H1 (cell line): ENCODE measurements at regions not wholly inside any gene's neighbourhood (a gene's known extent, or its start where the extent isn't known, plus 50 kb on each side); places are given as distances from the start of the nearest gene placed in this dataset.

Source experiments
- CTCF ChIA-PET: fragments of 300-600 bp; sonication (Branson Sonifier 250); formaldehyde crosslinking; loops from one replicate; lab custom pipeline; 2021; ENCODE audit not compliant: partially characterized antibody; lab: Charles Lee
- POLR2A ChIA-PET: fragments of 300-600 bp; sonication (Branson Sonifier 250); formaldehyde crosslinking; loops from one replicate; lab custom pipeline; 2021; ENCODE audit warnings: inconsistent platforms; ENCODE audit not compliant: partially characterized antibody; lab: Charles Lee
- DNase-seq, 2 experiments: peaks; one replicate each; pipeline versions ENCODE4 v3.0.0 to v3.0.0-alpha.2; 2010 to 2022; ENCODE audit warnings: low spot score in 2 of 2, low read depth in 1 of 2, mixed read lengths in 1 of 2
- FAIRE-seq: peaks from 2 replicates; lab custom pipeline; 2011; peaks lifted over from hg19 to GRCh38; lab: Jason Lieb, UNC
- H2AFZ ChIP-seq: 2 replicates; pipeline ENCODE4 v1.8.1; 2012; ENCODE audit warnings: low read length, inconsistent platforms
- H2AK5ac ChIP-seq: 2 replicates; pipeline ENCODE4 v1.6.1; 2013; ENCODE audit warnings: low read depth, low read length
- H2BK120ac ChIP-seq: replicated peaks from 2 replicates; pipeline ENCODE3; 2013; ENCODE audit warnings: low read depth, low read length, inconsistent platforms
- H2BK12ac ChIP-seq: 2 replicates; pipeline ENCODE4 v1.6.1; 2013; ENCODE audit warnings: low read depth, low read length
- H2BK15ac ChIP-seq: 2 replicates; pipeline ENCODE4 v1.6.1; 2013; ENCODE audit warnings: low read length
- H2BK20ac ChIP-seq: 2 replicates; pipeline ENCODE4 v1.6.1; 2013; ENCODE audit warnings: low read length
- H2BK5ac ChIP-seq: 2 replicates; pipeline ENCODE4 v1.6.1; 2013; ENCODE audit warnings: low read depth, low read length
- H3K14ac ChIP-seq: 2 replicates; pipeline ENCODE4 v1.6.1; 2013; ENCODE audit warnings: inconsistent platforms; ENCODE audit not compliant: insufficient read length
- H3K18ac ChIP-seq: 2 replicates; pipeline ENCODE4 v1.6.1; 2013; ENCODE audit warnings: low read length; ENCODE audit errors: extremely low read depth
- H3K23ac ChIP-seq: 2 replicates; pipeline ENCODE4 v1.6.1; 2013; ENCODE audit warnings: inconsistent platforms; ENCODE audit not compliant: insufficient read length
- H3K23me2 ChIP-seq: 2 replicates; pipeline ENCODE4 v1.6.1; 2013; ENCODE audit warnings: low read depth, low read length
- H3K27ac ChIP-seq: 2 replicates; pipeline ENCODE4 v1.6.1; 2011; ENCODE audit warnings: low read depth, low read length, inconsistent platforms
- H3K27me3 ChIP-seq, 4 experiments: replicated peaks in 1 of 4; 1 replicate in 1 of 4; 2 replicates in 3 of 4; pipeline versions ENCODE4 v1.6.1 to v1.8.1; 2011 to 2013; ENCODE audit warnings: low read length in 3 of 4, mild to moderate bottlenecking in 3 of 4, inconsistent platforms in 2 of 4, mixed read lengths in 2 of 4, moderate library complexity in 1 of 4; ENCODE audit not compliant: control insufficient read depth in 3 of 4, insufficient read depth in 3 of 4; ENCODE audit errors: extremely low read depth in 1 of 4
- H3K36me3 ChIP-seq, 4 experiments: 2 replicates each; pipeline versions ENCODE4 v1.6.1 to v1.8.1; 2011 to 2013; ENCODE audit warnings: mild to moderate bottlenecking in 4 of 4, low read length in 3 of 4, moderate library complexity in 2 of 4, control low read depth in 1 of 4, inconsistent platforms in 1 of 4; ENCODE audit not compliant: insufficient read depth in 4 of 4, control insufficient read depth in 2 of 4
- H3K4ac ChIP-seq: replicated peaks from 2 replicates; pipeline ENCODE3; 2013; ENCODE audit warnings: low read length, low read depth, mixed read lengths, inconsistent platforms; ENCODE audit not compliant: insufficient read length
- H3K4me1 ChIP-seq, 4 experiments: replicated peaks in 1 of 4; 1 replicate in 1 of 4; 2 replicates in 3 of 4; pipeline versions ENCODE4 v1.6.1 to v1.8.1; 2011 to 2013; ENCODE audit warnings: low read length in 3 of 4, inconsistent platforms in 2 of 4, mixed read lengths in 1 of 4; ENCODE audit not compliant: insufficient read depth in 4 of 4, control insufficient read depth in 3 of 4
- H3K4me2 ChIP-seq, 2 experiments: 2 replicates each; pipeline versions ENCODE4 v1.6.1 to v1.8.1; 2011 to 2013; ENCODE audit warnings: low read depth in 2 of 2, low read length in 2 of 2, control low read depth in 1 of 2, inconsistent platforms in 1 of 2, mild to moderate bottlenecking in 1 of 2; ENCODE audit not compliant: insufficient read depth in 1 of 2
- H3K4me3 ChIP-seq, 4 experiments: fragments of 200-600, 300-600 bp in 1 of 4; sonication (generic), shearing (Covaris generic), sonication (Bioruptor Twin) in 1 of 4; 2 replicates each; pipeline versions ENCODE4 v1.5.1 to v1.8.1; 2011 to 2016; ENCODE audit warnings: low read length in 4 of 4, low read depth in 3 of 4, control low read depth in 2 of 4, inconsistent platforms in 2 of 4, mild to moderate bottlenecking in 2 of 4, mixed read lengths in 1 of 4, moderate library complexity in 1 of 4; ENCODE audit not compliant: insufficient read depth in 2 of 4; ENCODE audit errors: extremely low read depth in 1 of 4
- H3K56ac ChIP-seq: replicated peaks from 2 replicates; pipeline ENCODE3; 2013; ENCODE audit warnings: low read depth, mild to moderate bottlenecking, mixed read lengths, low read length, inconsistent platforms; ENCODE audit not compliant: insufficient read length
- H3K79me1 ChIP-seq: 2 replicates; pipeline ENCODE4 v1.6.1; 2013; ENCODE audit warnings: low read depth, low read length, control low read depth
- H3K79me2 ChIP-seq, 2 experiments: 2 replicates each; pipeline versions ENCODE4 v1.6.1 to v1.8.1; 2012 to 2013; ENCODE audit warnings: low read length in 2 of 2, mild to moderate bottlenecking in 2 of 2, inconsistent platforms in 1 of 2; ENCODE audit not compliant: insufficient read depth in 2 of 2, control insufficient read depth in 1 of 2
- H3K9ac ChIP-seq, 4 experiments: replicated peaks in 1 of 4; 1 replicate in 1 of 4; 2 replicates in 3 of 4; pipeline versions ENCODE4 v1.6.1 to v1.8.1; 2011 to 2013; ENCODE audit warnings: low read depth in 3 of 4, low read length in 3 of 4, control low read depth in 2 of 4, mild to moderate bottlenecking in 2 of 4, moderate library complexity in 2 of 4, inconsistent platforms in 1 of 4; ENCODE audit errors: extremely low read depth in 1 of 4
- H3K9me3 ChIP-seq, 2 experiments: 2 replicates each; pipeline versions ENCODE4 v1.6.1 to v1.8.1; 2012 to 2013; ENCODE audit warnings: mild to moderate bottlenecking in 2 of 2, moderate library complexity in 2 of 2, control low read depth in 1 of 2, inconsistent platforms in 1 of 2, low read depth in 1 of 2, low read length in 1 of 2, mixed read lengths in 1 of 2; ENCODE audit not compliant: insufficient read depth in 2 of 2
- H4K20me1 ChIP-seq, 2 experiments: replicated peaks in 1 of 2; 2 replicates each; pipeline versions ENCODE3 to v1.8.1; 2011 to 2013; ENCODE audit warnings: inconsistent platforms in 2 of 2, low read length in 2 of 2, mild to moderate bottlenecking in 1 of 2; ENCODE audit not compliant: insufficient read depth in 2 of 2, control insufficient read depth in 1 of 2
- H4K5ac ChIP-seq: 2 replicates; pipeline ENCODE4 v1.6.1; 2013; ENCODE audit warnings: low read length, low read depth, mixed read lengths, inconsistent platforms; ENCODE audit not compliant: insufficient read length
- H4K8ac ChIP-seq: 2 replicates; pipeline ENCODE4 v1.8.0; 2013; ENCODE audit warnings: mild to moderate bottlenecking, moderate library complexity, low read length, inconsistent platforms; ENCODE audit not compliant: insufficient read depth; ENCODE audit errors: extremely low read depth
- H4K91ac ChIP-seq: replicated peaks from 2 replicates; pipeline ENCODE3; 2013; ENCODE audit warnings: low read length, mixed read lengths, inconsistent platforms; ENCODE audit not compliant: insufficient read length
- ASH2L ChIP-seq: fragments of 200-600, 300-600 bp; sonication (generic); IDR thresholded peaks from one replicate; pipeline ENCODE4 v1.7.1; 2017; ENCODE audit warnings: low read length
- BRCA1 ChIP-seq: IDR thresholded peaks from 2 replicates; pipeline ENCODE4 v1.6.1; 2012; ENCODE audit warnings: low read depth, low read length, improper control_type of control experiment
- CBX5 ChIP-seq: fragments of 300-800, 300-1000 bp; sonication (generic); IDR thresholded peaks from 2 replicates; pipeline ENCODE4 v1.7.1; 2016; ENCODE audit warnings: antibody characterized with exemption, low read length, low read depth
- CHD1 ChIP-seq: IDR thresholded peaks from 2 replicates; pipeline ENCODE4 v1.6.1; 2012; ENCODE audit warnings: low read depth, low read length, improper control_type of control experiment
- EP300 ChIP-seq, 2 experiments: IDR thresholded peaks; 1 replicate in 1 of 2; 2 replicates in 1 of 2; pipeline ENCODE4 v1.6.1; 2011 to 2012; ENCODE audit warnings: low read depth in 2 of 2, low read length in 2 of 2, mild to moderate bottlenecking in 2 of 2, borderline replicate concordance in 1 of 2, inconsistent platforms in 1 of 2, moderate library complexity in 1 of 2
- MAFK ChIP-seq: IDR thresholded peaks from 2 replicates; pipeline ENCODE4 v1.6.1; 2012; ENCODE audit warnings: low read depth, mild to moderate bottlenecking, improper control_type of control experiment, low read length
- SIRT6 ChIP-seq: IDR thresholded peaks from one replicate; pipeline ENCODE4 v1.7.1; 2012; ENCODE audit warnings: low read length, inconsistent platforms
- SIX5 ChIP-seq: IDR thresholded peaks from 2 replicates; pipeline ENCODE4 v1.6.1; 2011; ENCODE audit warnings: mild to moderate bottlenecking, low read depth, low read length
- TAF7 ChIP-seq: optimal IDR thresholded peaks from 2 replicates; pipeline ENCODE3; 2011; ENCODE audit warnings: low read depth, mild to moderate bottlenecking, inconsistent platforms, low read length, moderate library complexity, borderline replicate concordance
- WGBS, 2 experiments: shearing (Covaris generic) in 1 of 2; methylation state at CpG; one replicate each; pipeline versions ENCODE4 v1.1.6 to v1.1.7; 2013 to 2015; ENCODE audit warnings: low lambda C conversion rate in 2 of 2, mixed read lengths in 2 of 2, inconsistent platforms in 1 of 2, low coverage in 1 of 2, missing lambda C conversion rate in 1 of 2; ENCODE audit not compliant: insufficient replicate concordance in 2 of 2, insufficient coverage in 1 of 2, insufficient read length in 1 of 2; ENCODE audit errors: extremely low coverage in 1 of 2, missing lambda C conversion rate in 1 of 2; 5-methylcytosine and 5-hydroxymethylcytosine counted together

DNA sequence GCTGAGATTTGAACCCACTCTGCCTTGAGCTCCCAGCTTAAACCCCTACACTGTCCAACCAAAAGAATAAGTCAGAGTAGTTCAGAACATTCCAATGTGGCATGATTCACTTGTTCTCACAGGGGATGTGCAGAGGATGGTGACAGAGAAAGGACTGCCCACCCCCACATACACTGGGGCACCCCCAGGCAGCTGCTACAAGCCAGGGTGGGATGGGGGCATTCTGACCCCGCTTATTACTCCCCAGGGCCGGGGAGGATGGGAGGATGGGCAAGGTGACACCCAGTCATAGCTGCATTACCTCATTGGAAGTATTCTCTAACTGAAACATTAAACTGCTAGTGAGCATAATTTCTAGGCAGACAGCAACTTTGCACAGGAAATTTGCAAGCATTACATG is 126.0 kb upstream of the PRR20G start:
- H3K23me2 ChIP-seq: 0 out of 2 replicates have a peak, but pooled peaks cover 2% of the 10 kb centered on the region
- H3K36me3 ChIP-seq: no peaks in the 10 kb centered on the region
- no peak overlapping the region for H3K4me3 ChIP-seq
- H3K27ac ChIP-seq: no peak overlapping the region
- no peak overlapping the region for H3K9ac ChIP-seq
- no peak overlapping the region for H3K23ac ChIP-seq
- no peak overlapping the region for H3K4ac ChIP-seq
- no peak overlapping the region for H2BK12ac ChIP-seq
- POLR2A ChIA-PET: no interaction called here
- 89% methylated on average over 2 of the region's 2 CpGs; no CpG with 5 or more reads in 1 of the 2 experiments for WGBS, 2 experiments
- no peak overlapping the region for H2BK120ac ChIP-seq
- CTCF ChIA-PET: interaction anchor here (1.1 to 1.8 kb wide), 3 partner anchors 7 to 40 kb away, joined by 4 to 7 read pairs (median 5); no protein-coding TSS in a partner anchor
- no peaks in the 10 kb centered on the region for H3K79me1 ChIP-seq
- H2BK15ac ChIP-seq: no peak overlapping the region
- no peak overlapping the region for H4K5ac ChIP-seq
- H4K91ac ChIP-seq: no peak overlapping the region
- no peak overlapping the region for H4K8ac ChIP-seq
- H3K4me1 ChIP-seq: peaks cover 0 to 15% (median 2%) of the 10 kb centered on the region in 4 experiments; a peak in 4 of 7 replicates
- DNase-seq (no peak), FAIRE-seq (no peak)
- no peak overlapping the region for H2BK20ac ChIP-seq
- no peak overlapping the region for H2BK5ac ChIP-seq
- no peaks in the 10 kb centered on the region for H3K27me3 ChIP-seq
- no peaks in the 10 kb centered on the region for H4K20me1 ChIP-seq
- H3K14ac ChIP-seq: no peak overlapping the region
- no peaks in the 10 kb centered on the region for H3K9me3 ChIP-seq
- H2AK5ac ChIP-seq: no peak overlapping the region
- no peak overlapping the region for H3K4me2 ChIP-seq
- H3K79me2 ChIP-seq: no peaks in the 10 kb centered on the region
- no peak overlapping the region for H2AFZ ChIP-seq
- no peak overlapping the region for H3K56ac ChIP-seq
- no peak overlapping the region for H3K18ac ChIP-seq
- no peak for TF ChIP-seq TAF7
- TF ChIP-seq EP300 (IDR thresholded peaks at IDR 0.05; ENCODE audit: borderline replicate concordance in 1 of 2, low read depth in 2 of 2, low read length in 2 of 2): no peak
- no peak for TF ChIP-seq CBX5
- TF ChIP-seq SIX5: no peak
- TF ChIP-seq ASH2L: no peak
- no peak for TF ChIP-seq SIRT6
- TF ChIP-seq CHD1: no peak
- TF ChIP-seq MAFK: no peak
- TF ChIP-seq BRCA1: no peak
